ENCODE measurements at regions not wholly inside any gene's neighbourhood (a gene's known extent, or its start where the extent isn't known, plus 50 kb on each side); places are given as distances from the start of the nearest gene placed in this dataset.

DNA sequence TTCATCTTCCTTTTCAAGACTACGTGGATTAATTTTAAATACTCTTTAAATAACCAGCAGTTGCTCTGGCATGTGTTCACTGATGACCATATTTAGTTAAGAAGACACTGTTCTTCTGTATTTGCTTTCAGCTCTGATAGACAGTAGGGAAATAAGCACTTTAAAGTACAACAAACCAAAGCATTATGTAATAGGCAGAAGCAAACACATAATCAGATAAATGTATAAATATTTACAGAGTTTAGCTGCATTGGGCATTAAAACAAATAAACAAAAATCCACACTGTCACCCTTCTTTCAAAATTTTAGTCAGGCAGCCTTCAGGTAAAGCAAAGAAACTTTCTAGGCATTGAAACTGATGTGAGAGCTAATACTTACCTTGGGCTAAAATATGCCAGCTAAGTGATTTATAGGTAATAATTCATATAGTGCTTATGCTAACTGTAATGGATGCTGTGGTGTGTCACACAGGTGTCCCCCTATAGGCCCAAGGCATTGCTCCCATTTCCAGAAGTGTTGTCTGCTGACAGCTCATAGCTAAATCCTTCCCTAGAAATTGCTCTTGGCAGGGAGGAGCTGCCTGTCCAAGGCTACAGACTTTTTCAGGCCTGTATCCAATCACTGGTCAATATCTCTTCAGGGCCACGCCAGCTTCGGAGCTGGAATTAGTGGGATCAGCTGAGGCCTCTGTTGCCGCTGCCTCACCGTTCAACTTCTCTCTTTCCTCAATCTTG is 111.5 kb upstream of the CITED2 start:
- Histone ChIP-seq H3K27ac (no peak overlapping the region), H3K4me3 (no peak overlapping the region), H4K20me1 (ENCODE audit: insufficient read depth) (no peaks in the 10 kb centered on the region), H3F3A (ENCODE audit: insufficient read depth, low read depth) (no peaks in the 10 kb centered on the region; the same call in 1 of the 2 replicates), H3K79me2 (ENCODE audit: low read depth) (no peaks in the 10 kb centered on the region), H2AFZ (no peak overlapping the region), H3K9me2 (ENCODE audit: insufficient read depth) (no peaks in the 10 kb centered on the region), H3K27me3 (ENCODE audit: insufficient read depth, low read depth) (no peaks in the 10 kb centered on the region), H3K9me3 (ENCODE audit: insufficient read depth, low read depth) (no peaks in the 10 kb centered on the region), H3K4me2 (no peak overlapping the region), H3K36me3 (ENCODE audit: low read depth) (no peaks in the 10 kb centered on the region), H3K4me1 (replicated peaks; ENCODE audit: insufficient read depth) (no peaks in the 10 kb centered on the region)
- POLR2A ChIA-PET (ENCODE audit: unreplicated experiment): no interaction called here
- DNase-seq: no peak
- TF ChIP-seq, protein P1, sequence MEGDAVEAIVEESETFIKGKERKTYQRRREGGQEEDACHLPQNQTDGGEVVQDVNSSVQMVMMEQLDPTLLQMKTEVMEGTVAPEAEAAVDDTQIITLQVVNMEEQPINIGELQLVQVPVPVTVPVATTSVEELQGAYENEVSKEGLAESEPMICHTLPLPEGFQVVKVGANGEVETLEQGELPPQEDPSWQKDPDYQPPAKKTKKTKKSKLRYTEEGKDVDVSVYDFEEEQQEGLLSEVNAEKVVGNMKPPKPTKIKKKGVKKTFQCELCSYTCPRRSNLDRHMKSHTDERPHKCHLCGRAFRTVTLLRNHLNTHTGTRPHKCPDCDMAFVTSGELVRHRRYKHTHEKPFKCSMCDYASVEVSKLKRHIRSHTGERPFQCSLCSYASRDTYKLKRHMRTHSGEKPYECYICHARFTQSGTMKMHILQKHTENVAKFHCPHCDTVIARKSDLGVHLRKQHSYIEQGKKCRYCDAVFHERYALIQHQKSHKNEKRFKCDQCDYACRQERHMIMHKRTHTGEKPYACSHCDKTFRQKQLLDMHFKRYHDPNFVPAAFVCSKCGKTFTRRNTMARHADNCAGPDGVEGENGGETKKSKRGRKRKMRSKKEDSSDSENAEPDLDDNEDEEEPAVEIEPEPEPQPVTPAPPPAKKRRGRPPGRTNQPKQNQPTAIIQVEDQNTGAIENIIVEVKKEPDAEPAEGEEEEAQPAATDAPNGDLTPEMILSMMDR (conservative IDR thresholded peaks at IDR 0.05): no peak
- no peak for TF ChIP-seq EZH2 (IDR thresholded peaks at IDR 0.05; ENCODE audit: low read depth)
- CTCF ChIA-PET: no interaction called here
- intact Hi-C loops (cut with micrococcal nuclease; ENCODE audit: unreplicated experiment): no loop called here
- no TSS peak for BruUV-seq (replicated peaks)

DNA sequence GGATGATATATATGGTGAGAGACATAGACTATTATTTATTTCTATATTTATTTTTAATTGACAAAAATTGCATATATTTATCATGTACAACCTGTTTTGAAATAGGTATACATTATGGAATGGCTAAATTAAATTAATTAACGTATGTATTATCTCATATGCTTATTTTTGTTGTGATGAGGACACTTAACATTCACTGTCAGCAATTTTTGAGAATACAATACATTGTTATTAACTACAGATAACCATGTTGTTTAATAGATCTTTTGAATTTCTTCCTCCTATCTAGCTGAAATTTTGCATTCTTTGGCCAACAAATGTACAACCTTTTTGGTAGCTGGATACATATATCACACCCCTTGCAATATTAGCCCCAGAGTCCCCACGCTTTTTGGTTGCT is 110.7 kb upstream of the CITED2 start:
- POLR2A ChIA-PET (ENCODE audit: unreplicated experiment): no interaction called here
- DNase-seq: no peak

DNA sequence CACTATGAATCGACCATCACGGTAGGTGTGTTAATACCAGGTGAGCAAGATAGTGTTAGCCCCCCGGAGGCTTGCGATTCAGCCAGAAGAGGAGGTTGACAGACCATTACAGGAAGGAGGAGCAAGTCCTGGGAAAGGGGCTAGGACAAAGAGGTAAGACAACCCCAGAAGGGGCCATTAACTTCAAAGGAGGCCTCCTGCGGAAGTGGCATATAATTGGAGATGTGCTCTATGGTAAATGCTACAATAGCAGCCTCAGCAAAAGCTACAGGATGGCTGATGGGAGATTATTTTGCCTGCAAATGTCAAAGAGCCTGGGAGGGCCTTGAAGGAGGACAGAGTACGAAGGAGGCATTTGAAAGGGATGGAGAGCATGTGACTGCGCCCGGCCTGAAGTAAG is 108.6 kb upstream of the CITED2 start:
- no peaks in the 10 kb centered on the region for H3K27me3 ChIP-seq (ENCODE audit: insufficient read depth, low read depth)
- TF ChIP-seq EZH2 (IDR thresholded peaks at IDR 0.05; ENCODE audit: low read depth): no peak
- TF ChIP-seq, protein P1 (conservative IDR thresholded peaks at IDR 0.05): no peak
- BruUV-seq (replicated peaks): no TSS peak

More for the DNA sequence above, 110.7 kb upstream of the CITED2 start:
- H3K4me1 ChIP-seq (replicated peaks; ENCODE audit: insufficient read depth): no peaks in the 10 kb centered on the region
- no peaks in the 10 kb centered on the region for H3F3A ChIP-seq (ENCODE audit: insufficient read depth, low read depth)
- H3K79me2 ChIP-seq (ENCODE audit: low read depth): no peaks in the 10 kb centered on the region
- CTCF ChIA-PET: no interaction called here
- no peaks in the 10 kb centered on the region for H3K36me3 ChIP-seq (ENCODE audit: low read depth)
- no peak overlapping the region for H3K4me2 ChIP-seq
- H2AFZ ChIP-seq: no peak overlapping the region
- no peak overlapping the region for H3K27ac ChIP-seq
- no peaks in the 10 kb centered on the region for H3K27me3 ChIP-seq (ENCODE audit: insufficient read depth, low read depth)
- no peak overlapping the region for H3K4me3 ChIP-seq
- TF ChIP-seq, protein P1 (conservative IDR thresholded peaks at IDR 0.05): no peak
- no peak for TF ChIP-seq EZH2 (IDR thresholded peaks at IDR 0.05; ENCODE audit: low read depth)
- BruUV-seq (replicated peaks): no TSS peak
- no peaks in the 10 kb centered on the region for H3K9me3 ChIP-seq (ENCODE audit: insufficient read depth, low read depth)
- no peaks in the 10 kb centered on the region for H4K20me1 ChIP-seq (ENCODE audit: insufficient read depth)
- intact Hi-C loops (cut with micrococcal nuclease; ENCODE audit: unreplicated experiment): no loop called here
- no peaks in the 10 kb centered on the region for H3K9me2 ChIP-seq (ENCODE audit: insufficient read depth)

More for the DNA sequence above, 108.6 kb upstream of the CITED2 start:
- H3K9me2 ChIP-seq (ENCODE audit: insufficient read depth): no peaks in the 10 kb centered on the region
- ChIA-PET CTCF (no interaction called here), POLR2A (ENCODE audit: unreplicated experiment) (no interaction called here)
- DNase-seq: no peak
- intact Hi-C loops (cut with micrococcal nuclease; ENCODE audit: unreplicated experiment): no loop called here
- H3K36me3 ChIP-seq (ENCODE audit: low read depth): no peaks in the 10 kb centered on the region
- no peak overlapping the region for H3K27ac ChIP-seq
- no peaks in the 10 kb centered on the region for H3K79me2 ChIP-seq (ENCODE audit: low read depth)
- H3K9me3 ChIP-seq (ENCODE audit: insufficient read depth, low read depth): no peaks in the 10 kb centered on the region
- no peak overlapping the region for H2AFZ ChIP-seq
- H3K4me1 ChIP-seq (replicated peaks; ENCODE audit: insufficient read depth): no peaks in the 10 kb centered on the region
- H3K4me2 ChIP-seq: no peak overlapping the region
- no peaks in the 10 kb centered on the region for H4K20me1 ChIP-seq (ENCODE audit: insufficient read depth)
- H3K4me3 ChIP-seq: no peak overlapping the region
- no peaks in the 10 kb centered on the region for H3F3A ChIP-seq (ENCODE audit: insufficient read depth, low read depth)

All from PC-9 (cell line).